B cell (primary cell): ENCODE measurements at regions not wholly inside any gene's neighbourhood (a gene's known extent, or its start where the extent isn't known, plus 50 kb on each side); places are given as distances from the start of the nearest gene placed in this dataset.

Experiments used
- ATAC-seq: fragments of 200-7000 bp; cut with Tn5 transposase; one replicate; pipeline ENCODE4 v1.10.0; 2021; ENCODE audit warnings: low read depth, mild to moderate bottlenecking, moderate number of reproducible peaks, moderate library complexity
- CTCF ChIA-PET: fragments of 350-600 bp; sonication (Branson Sonifier 250); formaldehyde crosslinking; loops from one replicate; lab custom pipeline; 2021; ENCODE audit warnings: antibody characterized with exemption, inconsistent platforms; lab: Charles Lee
- POLR2A ChIA-PET: fragments of 350-600 bp; sonication (Branson Sonifier 250); formaldehyde crosslinking; loops from one replicate; lab custom pipeline; 2021; ENCODE audit warnings: antibody characterized with exemption; lab: Charles Lee
- DNase-seq: peaks from one replicate; pipeline ENCODE4 v3.0.0; 2013
- H2AFZ ChIP-seq: 2 replicates; pipeline ENCODE4 v1.6.1; 2012; ENCODE audit warnings: mild to moderate bottlenecking, low read depth, low read length; ENCODE audit not compliant: insufficient read depth, poor library complexity, severe bottlenecking
- H3K27ac ChIP-seq, 2 donors: 1 replicate in 1 of 2; 2 replicates in 1 of 2; pipeline ENCODE4 v1.5.1; 2012 to 2013; ENCODE audit warnings: low read length in 2 of 2, mild to moderate bottlenecking in 2 of 2, moderate library complexity in 1 of 2
- H3K27me3 ChIP-seq, 4 experiments: fragments of 200-600 bp in 1 of 4; sonication (generic) in 1 of 4; replicated peaks in 1 of 4; 1 replicate in 2 of 4; 2 replicates in 2 of 4; pipeline versions ENCODE4 v1.6.1 to v1.7.0; 2013 to 2016; ENCODE audit warnings: low read length in 3 of 4, mild to moderate bottlenecking in 2 of 4, mixed read lengths in 1 of 4, moderate library complexity in 1 of 4; ENCODE audit not compliant: insufficient read depth in 4 of 4, control insufficient read depth in 3 of 4; ENCODE audit errors: control extremely low read depth in 1 of 4
- H3K36me3 ChIP-seq, 2 experiments: replicated peaks in 1 of 2; 1 replicate in 1 of 2; 2 replicates in 1 of 2; pipeline versions ENCODE4 v1.6.1 to v1.7.1; 2013; ENCODE audit warnings: low read length in 1 of 2; ENCODE audit not compliant: insufficient read depth in 2 of 2, control insufficient read depth in 1 of 2; ENCODE audit errors: control extremely low read depth in 1 of 2, extremely low read depth in 1 of 2
- H3K4me1 ChIP-seq, 2 donors: fragments of 200-600 bp in 1 of 2; sonication (generic) in 1 of 2; 1 replicate in 1 of 2; 2 replicates in 1 of 2; pipeline versions ENCODE4 v1.5.1 to v1.6.1; 2013 to 2017; ENCODE audit warnings: low read length in 2 of 2; ENCODE audit not compliant: control insufficient read depth in 2 of 2, insufficient read depth in 2 of 2
- H3K4me2 ChIP-seq: replicated peaks from 2 replicates; pipeline ENCODE3; 2012; ENCODE audit warnings: mild to moderate bottlenecking, low read depth, low read length; ENCODE audit not compliant: poor library complexity, severe bottlenecking
- H3K4me3 ChIP-seq, 5 experiments: fragments of 200-600 bp in 1 of 5; sonication (generic) in 1 of 5; 1 replicate in 3 of 5; 2 replicates in 2 of 5; pipeline versions ENCODE4 v1.5.1 to v1.7.0; 2011 to 2016; ENCODE audit warnings: low read length in 4 of 5, mild to moderate bottlenecking in 4 of 5, low read depth in 2 of 5, control low read depth in 1 of 5, moderate library complexity in 1 of 5; ENCODE audit not compliant: insufficient read depth in 1 of 5; ENCODE audit errors: control extremely low read depth in 1 of 5, extremely low read depth in 1 of 5
- H3K79me2 ChIP-seq: fragments of 200-600 bp; sonication (generic); one replicate; pipeline ENCODE4 v1.6.0; 2016; ENCODE audit warnings: low read length; ENCODE audit not compliant: control insufficient read depth, insufficient read depth
- H3K9ac ChIP-seq: fragments of 200-600 bp; sonication (generic); 2 replicates; pipeline ENCODE4 v1.6.1; 2017; ENCODE audit warnings: mild to moderate bottlenecking, low read length, moderate library complexity
- H3K9me3 ChIP-seq, 3 donors: one replicate each; pipeline versions ENCODE4 v1.6.1 to v1.7.1; 2013; ENCODE audit warnings: low read length in 2 of 3; ENCODE audit not compliant: control insufficient read depth in 2 of 3, insufficient read depth in 1 of 3; ENCODE audit errors: control extremely low read depth in 1 of 3
- H4K20me1 ChIP-seq: 2 replicates; pipeline ENCODE4 v1.6.0; 2012; ENCODE audit warnings: mild to moderate bottlenecking, low read length; ENCODE audit not compliant: insufficient read depth, control insufficient read depth, poor library complexity, severe bottlenecking
- H3K27ac Mint-ChIP-seq: one replicate; pipeline ENCODE4 v1.8.0; 2021; ENCODE audit warnings: mixed read lengths
- H3K27me3 Mint-ChIP-seq: one replicate; pipeline ENCODE4 v1.8.0; 2021; ENCODE audit warnings: mixed read lengths
- H3K4me1 Mint-ChIP-seq: one replicate; pipeline ENCODE4 v1.8.0; 2021; ENCODE audit warnings: mixed read lengths
- H3K4me3 Mint-ChIP-seq: one replicate; pipeline ENCODE4 v1.8.0; 2021; ENCODE audit warnings: mixed read lengths
- H3K9me3 Mint-ChIP-seq: one replicate; pipeline ENCODE4 v1.8.0; 2022; ENCODE audit warnings: mixed read lengths; ENCODE audit not compliant: insufficient read depth
- CTCF ChIP-seq: fragments of 200-600 bp; IDR thresholded peaks from one replicate; pipeline ENCODE4 v1.8.0; 2022; ENCODE audit warnings: antibody characterized with exemption, mild to moderate bottlenecking
- EZH2 ChIP-seq: IDR thresholded peaks from 2 replicates; pipeline ENCODE4 v1.6.1; 2012; ENCODE audit warnings: borderline replicate concordance, low read depth, mild to moderate bottlenecking, moderate library complexity, low read length; ENCODE audit not compliant: insufficient read depth, poor library complexity, severe bottlenecking
- WGBS: methylation state at CpG from one replicate; pipeline ENCODE4 v1.1.5; 2013; ENCODE audit warnings: missing lambda C conversion rate; ENCODE audit not compliant: insufficient coverage; 5-methylcytosine and 5-hydroxymethylcytosine counted together
- intact Hi-C: fragments of 100-400 bp; cut with micrococcal nuclease; formaldehyde crosslinking; loops from one replicate; pipeline ENCODE4 v1.10.0; 2022

GRCh38 chr7:54813398-54813797 is 54.4 kb upstream of the SEC61G start:
- Mint-ChIP-seq H3K27ac (no peak overlapping the region), H3K4me1 (no peaks in the 10 kb centered on the region), H3K27me3 (peaks cover 7% of the 10 kb centered on the region), H3K9me3 (no peaks in the 10 kb centered on the region), H3K4me3 (no peak overlapping the region)
- CTCF ChIA-PET = no interaction called here
- intact Hi-C loops = no loop called here
- 60% methylated on average over 6 of the region's 6 CpGs for WGBS
- no peaks in the 10 kb centered on the region for H3K36me3 ChIP-seq
- no peak for DNase-seq
- peaks cover 0 to 3% (median 0%) of the 10 kb centered on the region in 3 donors for H3K9me3 ChIP-seq
- H2AFZ ChIP-seq = no peak overlapping the region
- H3K4me3 ChIP-seq = no peak overlapping the region
- no peak overlapping the region for H3K9ac ChIP-seq
- TF ChIP-seq EZH2 (no peak), CTCF (no peak)
- no peak for ATAC-seq
- H3K4me1 ChIP-seq = no peaks in the 10 kb centered on the region
- H3K4me2 ChIP-seq = no peak overlapping the region
- no peaks in the 10 kb centered on the region for H3K27me3 ChIP-seq
- no peaks in the 10 kb centered on the region for H4K20me1 ChIP-seq
- no peaks in the 10 kb centered on the region for H3K79me2 ChIP-seq
- no peak overlapping the region for H3K27ac ChIP-seq
- POLR2A ChIA-PET = no interaction called here

GRCh38 chr7:54814401-54814800 is 55.4 kb upstream of the SEC61G start:
- no peaks in the 10 kb centered on the region for H3K9me3 ChIP-seq
- no peaks in the 10 kb centered on the region for H3K79me2 ChIP-seq
- DNase-seq (no peak), ATAC-seq (no peak)
- ChIA-PET POLR2A (no interaction called here), CTCF (no interaction called here)
- no peak overlapping the region for H3K4me2 ChIP-seq
- H3K36me3 ChIP-seq = no peaks in the 10 kb centered on the region
- H3K4me1 ChIP-seq = no peaks in the 10 kb centered on the region
- no peak overlapping the region for H3K27ac Mint-ChIP-seq
- H2AFZ ChIP-seq = no peak overlapping the region
- H3K4me3 ChIP-seq = no peak overlapping the region
- intact Hi-C loops = no loop called here
- TF ChIP-seq CTCF (no peak), EZH2 (no peak)
- H3K9me3 Mint-ChIP-seq = no peaks in the 10 kb centered on the region
- WGBS = 90% methylated on average over 3 of the region's 5 CpGs
- H3K27ac ChIP-seq = no peak overlapping the region
- H3K4me1 Mint-ChIP-seq = no peaks in the 10 kb centered on the region
- H4K20me1 ChIP-seq = no peaks in the 10 kb centered on the region
- H3K27me3 ChIP-seq = no peaks in the 10 kb centered on the region
- no peak overlapping the region for H3K9ac ChIP-seq
- H3K4me3 Mint-ChIP-seq = no peak overlapping the region
- peaks cover 7% of the 10 kb centered on the region for H3K27me3 Mint-ChIP-seq
